ENCODE measurements at regions not wholly inside any gene's neighbourhood (a gene's known extent, or its start where the extent isn't known, plus 50 kb on each side); places are given as distances from the start of the nearest gene placed in this dataset.

DNA sequence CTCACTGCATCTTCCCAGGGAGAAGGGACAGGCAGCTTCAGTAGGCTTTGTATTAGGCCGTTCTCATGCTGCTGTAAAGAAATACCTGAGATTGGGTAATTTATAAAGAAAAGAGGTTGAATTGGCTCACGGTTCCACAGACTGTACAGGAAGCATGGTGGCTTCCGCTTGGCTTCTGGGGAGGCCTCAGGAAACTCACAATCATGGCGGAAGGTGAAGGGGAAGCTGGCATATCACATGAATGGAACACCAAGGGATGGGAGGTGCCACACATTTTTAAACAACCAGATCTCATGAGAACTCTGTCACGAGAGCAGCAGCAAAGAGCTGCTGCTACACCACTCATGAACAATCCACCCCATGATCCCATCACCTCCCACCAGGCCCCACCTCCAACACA, 182.2 kb upstream of the SFSWAP start:
- TF ChIP-seq, protein P1, sequence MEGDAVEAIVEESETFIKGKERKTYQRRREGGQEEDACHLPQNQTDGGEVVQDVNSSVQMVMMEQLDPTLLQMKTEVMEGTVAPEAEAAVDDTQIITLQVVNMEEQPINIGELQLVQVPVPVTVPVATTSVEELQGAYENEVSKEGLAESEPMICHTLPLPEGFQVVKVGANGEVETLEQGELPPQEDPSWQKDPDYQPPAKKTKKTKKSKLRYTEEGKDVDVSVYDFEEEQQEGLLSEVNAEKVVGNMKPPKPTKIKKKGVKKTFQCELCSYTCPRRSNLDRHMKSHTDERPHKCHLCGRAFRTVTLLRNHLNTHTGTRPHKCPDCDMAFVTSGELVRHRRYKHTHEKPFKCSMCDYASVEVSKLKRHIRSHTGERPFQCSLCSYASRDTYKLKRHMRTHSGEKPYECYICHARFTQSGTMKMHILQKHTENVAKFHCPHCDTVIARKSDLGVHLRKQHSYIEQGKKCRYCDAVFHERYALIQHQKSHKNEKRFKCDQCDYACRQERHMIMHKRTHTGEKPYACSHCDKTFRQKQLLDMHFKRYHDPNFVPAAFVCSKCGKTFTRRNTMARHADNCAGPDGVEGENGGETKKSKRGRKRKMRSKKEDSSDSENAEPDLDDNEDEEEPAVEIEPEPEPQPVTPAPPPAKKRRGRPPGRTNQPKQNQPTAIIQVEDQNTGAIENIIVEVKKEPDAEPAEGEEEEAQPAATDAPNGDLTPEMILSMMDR (IDR thresholded peaks at IDR 0.05): no peak
- TF ChIP-seq POLR2A (IDR thresholded peaks at IDR 0.05): no peak
